ENCODE measurements at regions not wholly inside any gene's neighbourhood (a gene's known extent, or its start where the extent isn't known, plus 50 kb on each side); places are given as distances from the start of the nearest gene placed in this dataset.

DNA sequence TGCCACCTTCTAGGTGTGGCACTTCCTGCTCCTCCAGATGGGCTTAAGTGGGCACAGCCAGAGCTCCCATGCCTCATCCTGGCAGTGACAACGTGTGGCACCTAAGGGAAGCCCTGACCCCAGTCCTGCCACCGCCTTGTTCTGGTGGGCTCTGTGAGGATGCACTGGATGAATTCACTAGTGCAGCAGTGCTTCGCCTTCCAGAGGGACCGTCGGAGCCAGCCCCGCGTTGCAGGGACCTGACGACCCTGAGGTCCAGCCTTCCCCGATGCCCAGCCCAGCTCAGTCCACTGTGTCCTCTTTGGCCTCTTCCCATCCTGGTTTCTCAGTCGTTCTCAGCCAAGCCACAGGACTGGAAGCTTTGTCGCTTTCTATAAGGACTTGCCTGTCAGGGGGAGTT is 399.8 kb downstream of the SEC14L1 start:
- TF ChIP-seq, protein P1, sequence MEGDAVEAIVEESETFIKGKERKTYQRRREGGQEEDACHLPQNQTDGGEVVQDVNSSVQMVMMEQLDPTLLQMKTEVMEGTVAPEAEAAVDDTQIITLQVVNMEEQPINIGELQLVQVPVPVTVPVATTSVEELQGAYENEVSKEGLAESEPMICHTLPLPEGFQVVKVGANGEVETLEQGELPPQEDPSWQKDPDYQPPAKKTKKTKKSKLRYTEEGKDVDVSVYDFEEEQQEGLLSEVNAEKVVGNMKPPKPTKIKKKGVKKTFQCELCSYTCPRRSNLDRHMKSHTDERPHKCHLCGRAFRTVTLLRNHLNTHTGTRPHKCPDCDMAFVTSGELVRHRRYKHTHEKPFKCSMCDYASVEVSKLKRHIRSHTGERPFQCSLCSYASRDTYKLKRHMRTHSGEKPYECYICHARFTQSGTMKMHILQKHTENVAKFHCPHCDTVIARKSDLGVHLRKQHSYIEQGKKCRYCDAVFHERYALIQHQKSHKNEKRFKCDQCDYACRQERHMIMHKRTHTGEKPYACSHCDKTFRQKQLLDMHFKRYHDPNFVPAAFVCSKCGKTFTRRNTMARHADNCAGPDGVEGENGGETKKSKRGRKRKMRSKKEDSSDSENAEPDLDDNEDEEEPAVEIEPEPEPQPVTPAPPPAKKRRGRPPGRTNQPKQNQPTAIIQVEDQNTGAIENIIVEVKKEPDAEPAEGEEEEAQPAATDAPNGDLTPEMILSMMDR (IDR thresholded peaks at IDR 0.05) = no peak
- TF ChIP-seq ZFX (IDR thresholded peaks at IDR 0.05; ENCODE audit: borderline replicate concordance) = no peak

Data from 22Rv1 (cell line).